H9 (cell line): ENCODE measurements at regions not wholly inside any gene's neighbourhood (a gene's known extent, or its start where the extent isn't known, plus 50 kb on each side); places are given as distances from the start of the nearest gene placed in this dataset.

ENCODE experiments used
- DNase-seq: peaks from one replicate; pipeline ENCODE4 v3.0.0-alpha.2; 2017
- H2AFZ ChIP-seq: one replicate; pipeline ENCODE4 v1.6.1; 2013; ENCODE audit warnings: mild to moderate bottlenecking, low read length, control low read depth, moderate library complexity
- H2AK5ac ChIP-seq: 2 replicates; pipeline ENCODE4 v1.6.1; 2013; ENCODE audit warnings: low read length, control low read depth, mixed read lengths; ENCODE audit not compliant: insufficient read length
- H2BK120ac ChIP-seq: one replicate; pipeline ENCODE4 v1.6.1; 2013; ENCODE audit warnings: low read depth, mild to moderate bottlenecking, low read length, control low read depth, inconsistent platforms; ENCODE audit not compliant: poor library complexity, severe bottlenecking
- H2BK12ac ChIP-seq: 2 replicates; pipeline ENCODE4 v1.6.1; 2013; ENCODE audit warnings: low read length, control low read depth, mixed read lengths, low read depth; ENCODE audit not compliant: insufficient read length
- H2BK15ac ChIP-seq: 2 replicates; pipeline ENCODE4 v1.6.1; 2013; ENCODE audit warnings: low read depth, low read length, control low read depth
- H2BK20ac ChIP-seq: one replicate; pipeline ENCODE4 v1.6.1; 2013; ENCODE audit warnings: low read depth, mild to moderate bottlenecking, low read length, control low read depth, inconsistent platforms; ENCODE audit not compliant: poor library complexity, severe bottlenecking
- H2BK5ac ChIP-seq: 2 replicates; pipeline ENCODE4 v1.6.1; 2013; ENCODE audit warnings: low read length, control low read depth, mixed read lengths; ENCODE audit not compliant: insufficient read length
- H3K14ac ChIP-seq: 2 replicates; pipeline ENCODE4 v1.6.1; 2013; ENCODE audit warnings: low read length, control low read depth; ENCODE audit not compliant: insufficient read depth
- H3K18ac ChIP-seq: 2 replicates; pipeline ENCODE4 v1.6.1; 2013; ENCODE audit warnings: low read depth, mild to moderate bottlenecking, mixed read lengths, low read length, control low read depth; ENCODE audit not compliant: insufficient read length
- H3K23ac ChIP-seq: 2 replicates; pipeline ENCODE4 v1.6.1; 2013; ENCODE audit warnings: low read length, control low read depth, mixed read lengths, low read depth; ENCODE audit not compliant: insufficient read length
- H3K23me2 ChIP-seq: 2 replicates; pipeline ENCODE4 v1.6.1; 2013; ENCODE audit warnings: low read depth, mild to moderate bottlenecking, mixed read lengths, low read length, control low read depth; ENCODE audit not compliant: insufficient read length, poor library complexity, severe bottlenecking
- H3K27ac ChIP-seq: 2 replicates; pipeline ENCODE4 v1.5.1; 2013; ENCODE audit warnings: low read length, control low read depth, mixed read lengths, low read depth; ENCODE audit not compliant: insufficient read length
- H3K27me3 ChIP-seq: 2 replicates; pipeline ENCODE4 v1.6.1; 2013; ENCODE audit warnings: low read length, control low read depth, inconsistent platforms; ENCODE audit not compliant: insufficient read depth
- H3K4ac ChIP-seq: 2 replicates; pipeline ENCODE4 v1.6.1; 2013; ENCODE audit warnings: low read depth, mild to moderate bottlenecking, control low read depth, inconsistent platforms, low read length, moderate library complexity
- H3K4me1 ChIP-seq: 2 replicates; pipeline ENCODE4 v1.6.1; 2013; ENCODE audit warnings: low read length, control low read depth, inconsistent platforms; ENCODE audit not compliant: insufficient read depth
- H3K4me2 ChIP-seq: 2 replicates; pipeline ENCODE4 v1.6.1; 2013; ENCODE audit warnings: low read length, control low read depth, mixed read lengths; ENCODE audit not compliant: insufficient read length, insufficient read depth
- H3K56ac ChIP-seq: 2 replicates; pipeline ENCODE4 v1.6.1; 2013; ENCODE audit warnings: low read depth, mild to moderate bottlenecking, mixed read lengths, low read length, control low read depth; ENCODE audit not compliant: insufficient read length
- H3K79me1 ChIP-seq: 2 replicates; pipeline ENCODE4 v1.6.1; 2013; ENCODE audit warnings: low read depth, mild to moderate bottlenecking, moderate library complexity, low read length, control low read depth, inconsistent platforms; ENCODE audit not compliant: insufficient read depth, poor library complexity, severe bottlenecking
- H3K79me2 ChIP-seq: 2 replicates; pipeline ENCODE4 v1.6.1; 2013; ENCODE audit warnings: low read length, control low read depth, inconsistent platforms; ENCODE audit not compliant: insufficient read depth
- H3K9ac ChIP-seq: 2 replicates; pipeline ENCODE4 v1.6.1; 2013; ENCODE audit warnings: low read length, control low read depth, mixed read lengths; ENCODE audit not compliant: insufficient read length; ENCODE audit errors: extremely low read depth
- H3K9me3 ChIP-seq: one replicate; pipeline ENCODE4 v1.6.1; 2013; ENCODE audit warnings: low read depth, low read length, inconsistent platforms; ENCODE audit not compliant: control insufficient read depth
- H3T11ph ChIP-seq: one replicate; pipeline ENCODE4 v1.6.1; 2013; ENCODE audit warnings: mild to moderate bottlenecking, low read length, control low read depth, inconsistent platforms
- H4K20me1 ChIP-seq: one replicate; pipeline ENCODE4 v1.6.1; 2013; ENCODE audit not compliant: control insufficient read depth, insufficient read length, insufficient read depth
- H4K5ac ChIP-seq: 2 replicates; pipeline ENCODE4 v1.6.1; 2013; ENCODE audit warnings: low read depth, mild to moderate bottlenecking, mixed read lengths, low read length, control low read depth; ENCODE audit not compliant: insufficient read length
- H4K8ac ChIP-seq: replicated peaks from 2 replicates; pipeline ENCODE4 v1.6.1; 2013; ENCODE audit warnings: low read length, control low read depth, mixed read lengths, low read depth; ENCODE audit not compliant: insufficient read length
- H4K91ac ChIP-seq: 2 replicates; pipeline ENCODE4 v1.6.1; 2013; ENCODE audit warnings: low read depth, mild to moderate bottlenecking, moderate library complexity, mixed read lengths, low read length, control low read depth; ENCODE audit not compliant: insufficient read length
- H3K27ac Mint-ChIP-seq, 3 experiments: 2 replicates in 2 of 3; 3 replicates in 1 of 3; pipeline ENCODE4 v1.8.0; 2020 to 2021; ENCODE audit warnings: mixed read lengths in 3 of 3, mild to moderate bottlenecking in 1 of 3, moderate library complexity in 1 of 3
- H3K27me3 Mint-ChIP-seq: 2 replicates; pipeline ENCODE4 v1.8.0; 2021; ENCODE audit warnings: low read depth, mild to moderate bottlenecking, moderate library complexity, mixed read lengths
- H3K36me3 Mint-ChIP-seq, 3 experiments: 2 replicates in 2 of 3; 3 replicates in 1 of 3; pipeline ENCODE4 v1.8.0; 2020 to 2021; ENCODE audit warnings: low read depth in 3 of 3, mixed read lengths in 3 of 3; ENCODE audit not compliant: insufficient read depth in 1 of 3
- H3K4me1 Mint-ChIP-seq, 2 experiments: 2 replicates each; pipeline ENCODE4 v1.8.0; 2020; ENCODE audit warnings: mixed read lengths in 2 of 2
- H3K4me3 Mint-ChIP-seq, 2 experiments: 2 replicates in 1 of 2; 3 replicates in 1 of 2; pipeline ENCODE4 v1.8.0; 2020 to 2021; ENCODE audit warnings: mild to moderate bottlenecking in 2 of 2, mixed read lengths in 2 of 2, moderate library complexity in 1 of 2
- H3K9me3 Mint-ChIP-seq, 2 experiments: 2 replicates in 1 of 2; 3 replicates in 1 of 2; pipeline ENCODE4 v1.8.0; 2020; ENCODE audit warnings: mild to moderate bottlenecking in 2 of 2, mixed read lengths in 2 of 2, moderate library complexity in 1 of 2
- WGBS: extraction: QIAGEN DNeasy Blood & Tissue Kit; methylation state at CpG from one replicate; pipeline ENCODE4 v1.1.7; 2013; ENCODE audit warnings: missing lambda C conversion rate, low lambda C conversion rate, mixed read lengths; ENCODE audit not compliant: insufficient read length; ENCODE audit errors: extremely low coverage; 5-methylcytosine and 5-hydroxymethylcytosine counted together
- TF ChIP-seq, protein P1 (sequence below): fragments of 200-600 bp; sonication (generic); conservative IDR thresholded peaks from 3 replicates; pipeline ENCODE4 v1.8.0; 2021; ENCODE audit warnings: antibody characterized with exemption, mild to moderate bottlenecking

DNA sequence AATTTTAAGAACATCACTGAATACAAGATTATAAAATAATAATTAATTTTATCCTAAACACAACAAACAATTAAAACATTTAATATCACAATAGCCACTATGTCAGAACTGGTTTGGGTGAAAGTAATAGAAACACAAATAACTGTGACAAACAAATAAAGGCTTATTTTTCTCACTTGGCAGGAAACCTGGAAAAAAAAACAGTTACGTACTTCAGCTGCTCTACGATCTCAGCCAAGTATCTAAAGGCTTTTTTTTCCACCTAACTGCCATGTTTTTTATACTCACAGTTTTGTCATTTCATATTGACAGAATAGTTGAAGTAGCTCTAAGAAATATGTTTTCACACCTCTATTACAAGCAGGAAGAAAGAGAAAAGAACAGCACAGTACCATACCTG is 284.8 kb upstream of the INTU start:
- TF ChIP-seq, protein P1, sequence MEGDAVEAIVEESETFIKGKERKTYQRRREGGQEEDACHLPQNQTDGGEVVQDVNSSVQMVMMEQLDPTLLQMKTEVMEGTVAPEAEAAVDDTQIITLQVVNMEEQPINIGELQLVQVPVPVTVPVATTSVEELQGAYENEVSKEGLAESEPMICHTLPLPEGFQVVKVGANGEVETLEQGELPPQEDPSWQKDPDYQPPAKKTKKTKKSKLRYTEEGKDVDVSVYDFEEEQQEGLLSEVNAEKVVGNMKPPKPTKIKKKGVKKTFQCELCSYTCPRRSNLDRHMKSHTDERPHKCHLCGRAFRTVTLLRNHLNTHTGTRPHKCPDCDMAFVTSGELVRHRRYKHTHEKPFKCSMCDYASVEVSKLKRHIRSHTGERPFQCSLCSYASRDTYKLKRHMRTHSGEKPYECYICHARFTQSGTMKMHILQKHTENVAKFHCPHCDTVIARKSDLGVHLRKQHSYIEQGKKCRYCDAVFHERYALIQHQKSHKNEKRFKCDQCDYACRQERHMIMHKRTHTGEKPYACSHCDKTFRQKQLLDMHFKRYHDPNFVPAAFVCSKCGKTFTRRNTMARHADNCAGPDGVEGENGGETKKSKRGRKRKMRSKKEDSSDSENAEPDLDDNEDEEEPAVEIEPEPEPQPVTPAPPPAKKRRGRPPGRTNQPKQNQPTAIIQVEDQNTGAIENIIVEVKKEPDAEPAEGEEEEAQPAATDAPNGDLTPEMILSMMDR = no peak
- H3K27me3 ChIP-seq = no peaks in the 10 kb centered on the region
- H3K23ac ChIP-seq = no peak overlapping the region
- H2AK5ac ChIP-seq = no peak overlapping the region
- no peak overlapping the region for H4K91ac ChIP-seq
- H3K56ac ChIP-seq = no peak overlapping the region
- H3K27me3 Mint-ChIP-seq = no peaks in the 10 kb centered on the region
- DNase-seq = no peak
- no peaks in the 10 kb centered on the region for H3K9me3 ChIP-seq
- H2AFZ ChIP-seq = no peak overlapping the region
- H3K18ac ChIP-seq = no peak overlapping the region
- H3K9me3 Mint-ChIP-seq = peaks cover 7 to 10% of the 10 kb centered on the region in 2 experiments; a peak in 4 of 5 replicates
- no peak overlapping the region for H4K8ac ChIP-seq
- H3K36me3 Mint-ChIP-seq = peaks cover 0 to 9% (median 0%) of the 10 kb centered on the region in 3 experiments; a peak in 1 of 7 replicates
- no peaks in the 10 kb centered on the region for H3K79me1 ChIP-seq
- no peak overlapping the region for H3K4me3 Mint-ChIP-seq
- H4K5ac ChIP-seq = no peak overlapping the region
- H3K23me2 ChIP-seq = no peaks in the 10 kb centered on the region
- no peak overlapping the region for H2BK120ac ChIP-seq
- no peak overlapping the region for H2BK5ac ChIP-seq
- H3K14ac ChIP-seq = no peak overlapping the region
- H3K4me1 Mint-ChIP-seq = no peaks in the 10 kb centered on the region; a peak in 1 of 4 replicates
- H2BK12ac ChIP-seq = no peak overlapping the region
- H2BK20ac ChIP-seq = no peak overlapping the region
- no peak overlapping the region for H3K9ac ChIP-seq
- H3K4ac ChIP-seq = no peak overlapping the region
- no peak overlapping the region for H2BK15ac ChIP-seq
- WGBS = no CpG with 5 or more reads among the region's 2 CpGs
- H3K4me1 ChIP-seq = no peaks in the 10 kb centered on the region; the same call in 1 of the 2 replicates
- no peak overlapping the region for H3K4me2 ChIP-seq
- H4K20me1 ChIP-seq = no peaks in the 10 kb centered on the region
- H3T11ph ChIP-seq = no peak overlapping the region
- H3K27ac ChIP-seq = no peak overlapping the region
- H3K79me2 ChIP-seq = no peaks in the 10 kb centered on the region
- H3K27ac Mint-ChIP-seq = no peak overlapping the region
